ENCODE measurements at regions not wholly inside any gene's neighbourhood (a gene's known extent, or its start where the extent isn't known, plus 50 kb on each side); places are given as distances from the start of the nearest gene placed in this dataset.
"Not testable (repeated sequence)": the region's sequence is repeated elsewhere in the genome, so short reads cannot be mapped to it uniquely, and the experiment has no call there.

GRCh38 chr6:71737953-71738352 lies 148.4 kb upstream of the RIMS1 start:
- Mint-ChIP-seq H3K36me3 (ENCODE audit: low read depth) (no peaks in the 10 kb centered on the region), H3K4me3 (no peak overlapping the region), H3K4me1 (ENCODE audit: low read depth) (no peaks in the 10 kb centered on the region), H3K27me3 (no peaks in the 10 kb centered on the region), H3K9me3 (no peaks in the 10 kb centered on the region), H3K27ac (no peak overlapping the region)
- intact Hi-C loops (cut with micrococcal nuclease) = no loop called here

GRCh38 chr6:71745525-71745924 lies 140.8 kb upstream of the RIMS1 start:
- Mint-ChIP-seq H3K36me3 (ENCODE audit: low read depth) (no peaks in the 10 kb centered on the region), H3K4me3 (no peak overlapping the region), H3K9me3 (no peaks in the 10 kb centered on the region), H3K27me3 (no peaks in the 10 kb centered on the region), H3K27ac (no peak overlapping the region), H3K4me1 (ENCODE audit: low read depth) (no peaks in the 10 kb centered on the region)
- intact Hi-C loops (cut with micrococcal nuclease) = no loop called here

- Mint-ChIP-seq H3K9me3 (no peaks in the 10 kb centered on the region), H3K4me3 (no peak overlapping the region), H3K27me3 (no peaks in the 10 kb centered on the region), H3K27ac (no peak overlapping the region), H3K4me1 (ENCODE audit: low read depth) (no peaks in the 10 kb centered on the region), H3K36me3 (ENCODE audit: low read depth) (no peaks in the 10 kb centered on the region)
- intact Hi-C loops (cut with micrococcal nuclease) = no loop called here
Measured at GRCh38 chr6:71766146-71766760, 120.1 kb upstream of the RIMS1 start.

- no peaks in the 10 kb centered on the region for H3K36me3 Mint-ChIP-seq (ENCODE audit: low read depth)
- intact Hi-C loops (cut with micrococcal nuclease) = no loop called here
- H3K27me3 Mint-ChIP-seq = no peaks in the 10 kb centered on the region
- H3K9me3 Mint-ChIP-seq = no peaks in the 10 kb centered on the region
- H3K4me3 Mint-ChIP-seq = no peak overlapping the region
- H3K4me1 Mint-ChIP-seq (ENCODE audit: low read depth) = no peaks in the 10 kb centered on the region
- no peak overlapping the region for H3K27ac Mint-ChIP-seq
Measured at GRCh38 chr6:71766796-71767195, 119.6 kb upstream of the RIMS1 start.

GRCh38 chr6:71768356-71768755 lies 118.0 kb upstream of the RIMS1 start:
- H3K4me3 Mint-ChIP-seq = no peak overlapping the region

GRCh38 chr6:71808865-71809264 lies 77.5 kb upstream of the RIMS1 start:
- Mint-ChIP-seq H3K36me3 (ENCODE audit: low read depth) (no peaks in the 10 kb centered on the region), H3K9me3 (peaks cover 59% of the 10 kb centered on the region), H3K27ac (no peak overlapping the region), H3K4me3 (no peak overlapping the region), H3K27me3 (no peaks in the 10 kb centered on the region), H3K4me1 (ENCODE audit: low read depth) (no peaks in the 10 kb centered on the region)
- intact Hi-C loops (cut with micrococcal nuclease) = no loop called here

More at GRCh38 chr6:71768356-71768755, 118.0 kb upstream of the RIMS1 start:
- Mint-ChIP-seq H3K36me3 (ENCODE audit: low read depth) (no peaks in the 10 kb centered on the region), H3K4me1 (ENCODE audit: low read depth) (no peaks in the 10 kb centered on the region), H3K27ac (no peak overlapping the region), H3K9me3 (no peaks in the 10 kb centered on the region), H3K27me3 (no peaks in the 10 kb centered on the region)
- intact Hi-C loops (cut with micrococcal nuclease) = no loop called here

GRCh38 chr6:71810880-71811279 lies 75.5 kb upstream of the RIMS1 start:
- intact Hi-C loops (cut with micrococcal nuclease) = no loop called here
- Mint-ChIP-seq H3K27ac (no peak overlapping the region), H3K27me3 (no peaks in the 10 kb centered on the region), H3K4me1 (ENCODE audit: low read depth) (no peaks in the 10 kb centered on the region), H3K9me3 (peaks cover 59% of the 10 kb centered on the region), H3K36me3 (ENCODE audit: low read depth) (no peaks in the 10 kb centered on the region), H3K4me3 (no peak overlapping the region)

- Mint-ChIP-seq H3K27me3 (no peaks in the 10 kb centered on the region), H3K4me1 (ENCODE audit: low read depth) (no peaks in the 10 kb centered on the region), H3K4me3 (no peak overlapping the region)
Measured at GRCh38 chr6:71822625-71823024, 63.7 kb upstream of the RIMS1 start.

GRCh38 chr6:71832110-71832764 lies 54.1 kb upstream of the RIMS1 start:
- intact Hi-C loops (cut with micrococcal nuclease); H3K36me3 Mint-ChIP-seq (ENCODE audit: low read depth); H3K4me1 Mint-ChIP-seq (ENCODE audit: low read depth); H3K27ac Mint-ChIP-seq; H3K27me3 Mint-ChIP-seq; H3K4me3 Mint-ChIP-seq: not testable (repeated sequence)
- H3K9me3 Mint-ChIP-seq = peaks cover 60% of the 10 kb centered on the region

More at GRCh38 chr6:71822625-71823024, 63.7 kb upstream of the RIMS1 start:
- peaks cover 31% of the 10 kb centered on the region for H3K9me3 Mint-ChIP-seq
- H3K27ac Mint-ChIP-seq = no peak overlapping the region
- intact Hi-C loops (cut with micrococcal nuclease) = no loop called here
- no peaks in the 10 kb centered on the region for H3K36me3 Mint-ChIP-seq (ENCODE audit: low read depth)
